ENCODE measurements at regions not wholly inside any gene's neighbourhood (a gene's known extent, or its start where the extent isn't known, plus 50 kb on each side); places are given as distances from the start of the nearest gene placed in this dataset.

DNA sequence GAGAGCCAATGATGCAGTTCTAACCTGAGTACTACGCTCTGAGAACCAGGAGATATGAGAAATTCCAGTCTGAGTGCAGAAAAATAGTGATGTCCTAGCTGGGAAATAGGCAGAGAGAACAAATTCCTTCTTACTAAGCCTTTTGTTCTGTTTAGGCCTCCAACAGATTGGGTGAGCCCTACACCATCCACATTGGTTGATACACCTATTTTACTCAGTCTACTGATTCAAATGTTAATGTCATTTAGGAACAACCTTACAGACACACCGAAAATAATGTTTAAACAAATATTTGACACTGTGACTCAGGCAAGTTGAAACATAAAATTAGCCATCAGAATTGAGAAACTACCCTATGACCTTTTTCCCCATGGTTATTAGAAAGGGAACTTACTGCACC, 333.9 kb upstream of the IZUMO3 start:
- TF ChIP-seq, protein P1, sequence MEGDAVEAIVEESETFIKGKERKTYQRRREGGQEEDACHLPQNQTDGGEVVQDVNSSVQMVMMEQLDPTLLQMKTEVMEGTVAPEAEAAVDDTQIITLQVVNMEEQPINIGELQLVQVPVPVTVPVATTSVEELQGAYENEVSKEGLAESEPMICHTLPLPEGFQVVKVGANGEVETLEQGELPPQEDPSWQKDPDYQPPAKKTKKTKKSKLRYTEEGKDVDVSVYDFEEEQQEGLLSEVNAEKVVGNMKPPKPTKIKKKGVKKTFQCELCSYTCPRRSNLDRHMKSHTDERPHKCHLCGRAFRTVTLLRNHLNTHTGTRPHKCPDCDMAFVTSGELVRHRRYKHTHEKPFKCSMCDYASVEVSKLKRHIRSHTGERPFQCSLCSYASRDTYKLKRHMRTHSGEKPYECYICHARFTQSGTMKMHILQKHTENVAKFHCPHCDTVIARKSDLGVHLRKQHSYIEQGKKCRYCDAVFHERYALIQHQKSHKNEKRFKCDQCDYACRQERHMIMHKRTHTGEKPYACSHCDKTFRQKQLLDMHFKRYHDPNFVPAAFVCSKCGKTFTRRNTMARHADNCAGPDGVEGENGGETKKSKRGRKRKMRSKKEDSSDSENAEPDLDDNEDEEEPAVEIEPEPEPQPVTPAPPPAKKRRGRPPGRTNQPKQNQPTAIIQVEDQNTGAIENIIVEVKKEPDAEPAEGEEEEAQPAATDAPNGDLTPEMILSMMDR (conservative IDR thresholded peaks at IDR 0.05; ENCODE audit: low read depth, low read length), result no peak
- TF ChIP-seq EZH2 (IDR thresholded peaks at IDR 0.05; ENCODE audit: low read length, unreplicated experiment) (no peak), EZH2phosphoT487 (IDR thresholded peaks at IDR 0.05; ENCODE audit: borderline replicate concordance, low read length) (no peak)

Measured in PC-3 (cell line).